Gastrocnemius medialis (tissue), 4 donors: ENCODE measurements at regions not wholly inside any gene's neighbourhood (a gene's known extent, or its start where the extent isn't known, plus 50 kb on each side); places are given as distances from the start of the nearest gene placed in this dataset.
"Not testable (repeated sequence)": the region's sequence is repeated elsewhere in the genome, so short reads cannot be mapped to it uniquely, and the experiment has no call there.

Experiments
- ATAC-seq, 2 donors: fragments of 150-250 bp; one replicate each; pipeline ENCODE4 v1.9.1; 2016
- DNase-seq, 2 donors: peaks; one replicate each; pipeline ENCODE4 v3.0.0-alpha.2; 2019
- H3K27ac ChIP-seq, 4 donors: fragments of 200-600 bp; sonication (generic); 1 replicate in 1 of 4; 2 replicates in 3 of 4; pipeline ENCODE4 v1.5.1; 2016 to 2018; ENCODE audit warnings: mild to moderate bottlenecking in 2 of 4, moderate library complexity in 1 of 4
- H3K27me3 ChIP-seq, 3 donors: fragments of 200-600 bp; sonication (generic) in 2 of 3; 1 replicate in 1 of 3; 2 replicates in 2 of 3; pipeline versions ENCODE4 v1.5.1 to v1.6.0; 2016 to 2019; ENCODE audit warnings: mild to moderate bottlenecking in 1 of 3, moderate library complexity in 1 of 3
- H3K36me3 ChIP-seq, 2 donors: fragments of 200-600 bp; sonication (generic) in 1 of 2; one replicate each; pipeline ENCODE4 v1.5.1; 2017 to 2018
- H3K4me1 ChIP-seq, 2 donors: fragments of 200-600 bp; sonication (generic) in 1 of 2; one replicate each; pipeline ENCODE4 v1.5.1; 2016 to 2017; ENCODE audit warnings: mild to moderate bottlenecking in 2 of 2
- H3K4me3 ChIP-seq, 4 donors: fragments of 200-600 bp; sonication (generic) in 3 of 4; 1 replicate in 1 of 4; 2 replicates in 3 of 4; pipeline ENCODE4 v1.5.1; 2016 to 2019; ENCODE audit warnings: mild to moderate bottlenecking in 2 of 4
- H3K9me3 ChIP-seq, 3 donors: fragments of 200-600 bp; sonication (generic) in 2 of 3; 1 replicate in 1 of 3; 2 replicates in 2 of 3; pipeline ENCODE4 v1.5.1; 2016 to 2019
- POLR2A ChIP-seq, 2 donors: fragments of 450-650 bp; IDR thresholded peaks; one replicate each; pipeline ENCODE4 v1.6.1; 2017; ENCODE audit warnings: antibody characterized with exemption in 2 of 2, mild to moderate bottlenecking in 2 of 2, moderate library complexity in 2 of 2
- in situ Hi-C, 4 donors: fragments of 200-750 bp; cut with MboI; loops; one replicate each; pipeline versions ENCODE4 v1.15.0 to v1.8.0; 2017; ENCODE audit warnings: low sequenced_read_pairs in 4 of 4
- intact Hi-C: fragments of 100-400 bp; cut with DNase I; formaldehyde crosslinking; loops from one replicate; pipeline ENCODE4 v1.15.1; 2023; ENCODE audit warnings: low total_unique reads
- TF ChIP-seq, protein P1 (sequence below), 5 experiments: fragments of 450-650 bp in 3 of 5; fragments of 200-600 bp in 2 of 5; sonication (generic) in 2 of 5; IDR thresholded peaks in 4 of 5; conservative IDR thresholded peaks in 1 of 5; 1 replicate in 4 of 5; 2 replicates in 1 of 5; pipeline ENCODE4 v1.5.1; 2016 to 2019; ENCODE audit warnings: antibody characterized with exemption in 5 of 5, mild to moderate bottlenecking in 3 of 5, moderate library complexity in 3 of 5

GRCh38 chr22:34414467-34415440 is 494.5 kb upstream of the LARGE1 start:
- Histone ChIP-seq H3K27ac (no peak overlapping the region), H3K9me3 (no peaks in the 10 kb centered on the region), H3K27me3 (no peaks in the 10 kb centered on the region), H3K36me3 (no peaks in the 10 kb centered on the region), H3K4me3 (no peak overlapping the region), H3K4me1 (no peaks in the 10 kb centered on the region)
- in situ Hi-C loops, result no loop called here
- ATAC-seq (no peak), DNase-seq (no peak)
- intact Hi-C loops, result no loop called here
- TF ChIP-seq, protein P1, sequence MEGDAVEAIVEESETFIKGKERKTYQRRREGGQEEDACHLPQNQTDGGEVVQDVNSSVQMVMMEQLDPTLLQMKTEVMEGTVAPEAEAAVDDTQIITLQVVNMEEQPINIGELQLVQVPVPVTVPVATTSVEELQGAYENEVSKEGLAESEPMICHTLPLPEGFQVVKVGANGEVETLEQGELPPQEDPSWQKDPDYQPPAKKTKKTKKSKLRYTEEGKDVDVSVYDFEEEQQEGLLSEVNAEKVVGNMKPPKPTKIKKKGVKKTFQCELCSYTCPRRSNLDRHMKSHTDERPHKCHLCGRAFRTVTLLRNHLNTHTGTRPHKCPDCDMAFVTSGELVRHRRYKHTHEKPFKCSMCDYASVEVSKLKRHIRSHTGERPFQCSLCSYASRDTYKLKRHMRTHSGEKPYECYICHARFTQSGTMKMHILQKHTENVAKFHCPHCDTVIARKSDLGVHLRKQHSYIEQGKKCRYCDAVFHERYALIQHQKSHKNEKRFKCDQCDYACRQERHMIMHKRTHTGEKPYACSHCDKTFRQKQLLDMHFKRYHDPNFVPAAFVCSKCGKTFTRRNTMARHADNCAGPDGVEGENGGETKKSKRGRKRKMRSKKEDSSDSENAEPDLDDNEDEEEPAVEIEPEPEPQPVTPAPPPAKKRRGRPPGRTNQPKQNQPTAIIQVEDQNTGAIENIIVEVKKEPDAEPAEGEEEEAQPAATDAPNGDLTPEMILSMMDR (IDR thresholded peaks at IDR 0.05 in 4 of 5, conservative IDR thresholded peaks at IDR 0.05 in 1 of 5), result no peak
- TF ChIP-seq POLR2A (IDR thresholded peaks at IDR 0.05), result no peak

DNA sequence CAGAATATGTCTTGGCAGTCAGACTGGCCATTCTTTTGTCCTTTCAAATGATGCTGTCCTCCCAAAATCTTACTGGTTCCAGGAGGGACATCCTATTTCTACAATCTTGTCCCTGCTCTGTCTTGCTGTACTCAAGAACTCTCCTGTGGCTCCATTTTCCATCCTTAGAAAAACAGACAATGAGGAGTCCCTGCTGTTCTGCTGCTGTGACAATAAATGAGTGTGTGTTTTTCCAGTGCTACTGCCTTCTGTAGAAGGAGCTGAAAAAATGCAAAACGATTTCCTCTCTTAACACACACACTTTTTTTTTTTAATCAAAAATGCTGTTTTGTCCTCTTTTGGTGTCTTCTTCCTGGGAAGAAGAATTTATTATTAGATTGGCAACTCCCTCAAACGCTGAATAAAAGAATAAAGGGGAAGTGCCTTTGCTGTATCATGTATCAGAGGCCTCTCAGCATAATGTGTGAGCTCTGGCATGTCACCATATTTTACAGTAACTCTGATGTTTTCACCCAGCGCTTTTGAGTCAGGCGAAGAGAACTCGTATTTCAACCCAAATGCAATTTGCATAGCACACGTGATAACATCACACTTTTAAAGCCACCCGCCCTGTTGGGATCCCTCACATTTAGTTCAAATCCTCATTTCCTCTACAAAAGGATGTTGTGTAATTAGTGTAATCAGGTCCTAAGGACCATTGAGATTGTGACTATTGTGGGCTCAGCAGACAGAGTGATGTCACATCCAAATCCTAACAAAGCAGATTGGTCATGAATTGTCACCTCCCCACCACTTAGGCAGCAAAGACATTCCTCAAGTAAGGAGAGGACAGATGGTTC is 496.0 kb upstream of the LARGE1 start:
- Histone ChIP-seq H3K9me3 (no peaks in the 10 kb centered on the region), H3K27ac (no peak overlapping the region), H3K36me3 (no peaks in the 10 kb centered on the region), H3K27me3 (no peaks in the 10 kb centered on the region), H3K4me1 (no peaks in the 10 kb centered on the region), H3K4me3 (no peak overlapping the region)
- TF ChIP-seq POLR2A (IDR thresholded peaks at IDR 0.05), result no peak
- TF ChIP-seq, protein P1 (IDR thresholded peaks at IDR 0.05 in 4 of 5, conservative IDR thresholded peaks at IDR 0.05 in 1 of 5), result no peak
- in situ Hi-C loops, result no loop called here
- intact Hi-C loops, result no loop called here
- ATAC-seq, result no peak
- DNase-seq, result no peak

DNA sequence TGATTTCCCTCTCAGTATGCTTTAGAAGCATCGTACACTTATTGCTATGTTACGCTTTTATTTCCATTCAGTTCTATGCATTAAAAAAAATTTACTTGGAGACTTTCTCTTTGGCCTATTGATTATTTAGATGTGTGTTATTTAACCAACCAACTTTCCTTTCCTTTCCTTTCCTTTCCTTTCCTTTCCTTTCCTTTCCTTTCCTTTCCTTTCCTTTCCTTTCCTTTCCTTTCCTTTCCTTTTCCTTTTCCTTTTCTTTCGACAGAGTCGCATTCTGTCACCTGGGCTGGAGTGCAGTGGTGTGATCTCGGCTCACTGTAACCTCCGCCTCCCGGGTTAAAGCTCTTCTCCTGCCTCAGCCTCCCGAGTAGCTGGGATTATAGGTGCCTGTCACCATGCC is 502.7 kb upstream of the LARGE1 start:
- DNase-seq, H3K36me3 ChIP-seq, H3K9me3 ChIP-seq, in situ Hi-C loops, H3K4me1 ChIP-seq, intact Hi-C loops, H3K4me3 ChIP-seq, H3K27ac ChIP-seq, ATAC-seq, H3K27me3 ChIP-seq: not testable (repeated sequence)

DNA sequence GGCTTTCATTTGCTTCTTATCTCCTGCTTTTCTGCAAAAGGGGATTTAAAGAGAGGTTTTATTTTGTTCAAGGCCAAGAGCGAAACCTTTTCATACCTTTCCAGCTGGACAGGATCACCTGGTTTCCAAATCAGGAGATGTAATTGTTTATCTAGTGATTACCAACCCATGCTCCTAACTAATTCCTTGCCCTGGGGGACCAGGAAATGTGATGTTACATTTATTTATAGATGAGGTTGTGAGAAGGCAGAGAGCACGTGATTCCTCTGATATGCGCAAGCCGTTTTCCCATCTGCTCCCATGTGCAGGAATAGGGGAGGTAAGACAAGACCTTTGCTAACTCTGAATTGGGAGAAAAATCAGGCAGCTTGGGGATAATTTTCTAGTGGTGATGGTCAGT is 507.2 kb upstream of the LARGE1 start:
- Histone ChIP-seq H3K9me3 (no peaks in the 10 kb centered on the region), H3K4me3 (no peak overlapping the region), H3K36me3 (no peaks in the 10 kb centered on the region), H3K27ac (no peak overlapping the region), H3K27me3 (no peaks in the 10 kb centered on the region), H3K4me1 (no peaks in the 10 kb centered on the region)
- TF ChIP-seq POLR2A (IDR thresholded peaks at IDR 0.05), result no peak
- TF ChIP-seq, protein P1 (IDR thresholded peaks at IDR 0.05 in 4 of 5, conservative IDR thresholded peaks at IDR 0.05 in 1 of 5), result no peak
- intact Hi-C loops, result no loop called here
- in situ Hi-C loops, result no loop called here
- ATAC-seq (no peak), DNase-seq (no peak)

GRCh38 chr22:34427841-34428240 is 507.6 kb upstream of the LARGE1 start:
- in situ Hi-C loops, result no loop called here
- no peaks in the 10 kb centered on the region for H3K27me3 ChIP-seq
- TF ChIP-seq, protein P1 (IDR thresholded peaks at IDR 0.05 in 4 of 5, conservative IDR thresholded peaks at IDR 0.05 in 1 of 5), result no peak
- no peak for TF ChIP-seq POLR2A (IDR thresholded peaks at IDR 0.05)
- DNase-seq (no peak), ATAC-seq (no peak)
- no peaks in the 10 kb centered on the region for H3K4me1 ChIP-seq
- intact Hi-C loops, result no loop called here
- H3K9me3 ChIP-seq, result no peaks in the 10 kb centered on the region
- H3K4me3 ChIP-seq, result no peak overlapping the region
- no peak overlapping the region for H3K27ac ChIP-seq
- H3K36me3 ChIP-seq, result no peaks in the 10 kb centered on the region
